ENCODE measurements at regions not wholly inside any gene's neighbourhood (a gene's known extent, or its start where the extent isn't known, plus 50 kb on each side); places are given as distances from the start of the nearest gene placed in this dataset.

DNA sequence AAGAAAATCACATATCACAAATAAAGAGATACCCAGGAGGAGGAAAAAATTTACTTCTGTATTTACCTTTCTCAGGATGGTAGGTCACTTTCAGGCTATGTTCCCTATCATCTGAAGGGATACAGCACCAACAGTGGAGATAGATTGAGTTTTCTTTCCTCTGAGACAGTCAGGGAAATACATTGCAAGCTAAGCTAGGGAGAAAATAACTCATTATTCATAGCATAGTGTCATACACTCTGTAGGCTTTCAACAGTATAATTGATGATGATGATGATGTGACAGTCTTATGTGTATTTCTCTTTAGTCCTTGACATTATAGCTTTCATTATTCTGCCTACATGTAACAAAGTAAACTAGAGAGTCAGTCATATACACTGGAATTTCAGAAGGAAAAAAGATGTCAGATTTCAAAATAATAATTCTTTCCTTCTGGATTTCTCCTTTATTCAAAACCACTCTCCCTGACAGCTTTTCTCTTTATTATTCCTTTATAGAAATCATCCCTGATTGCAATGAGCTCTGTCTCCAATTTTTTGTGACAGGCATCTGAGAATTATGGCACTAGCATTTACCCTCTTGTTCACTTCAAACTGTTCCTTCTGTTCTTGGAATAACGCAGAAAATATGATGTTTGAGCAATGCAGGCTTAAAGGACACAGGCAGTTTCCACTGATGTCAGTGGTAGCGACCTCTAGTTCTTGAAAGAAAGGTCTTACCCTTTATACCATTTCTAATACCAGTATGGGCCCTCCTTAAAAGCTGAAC lies 169.1 kb upstream of the EPHA5 start:
- intact Hi-C loops (cut with micrococcal nuclease) = no loop called here

DNA sequence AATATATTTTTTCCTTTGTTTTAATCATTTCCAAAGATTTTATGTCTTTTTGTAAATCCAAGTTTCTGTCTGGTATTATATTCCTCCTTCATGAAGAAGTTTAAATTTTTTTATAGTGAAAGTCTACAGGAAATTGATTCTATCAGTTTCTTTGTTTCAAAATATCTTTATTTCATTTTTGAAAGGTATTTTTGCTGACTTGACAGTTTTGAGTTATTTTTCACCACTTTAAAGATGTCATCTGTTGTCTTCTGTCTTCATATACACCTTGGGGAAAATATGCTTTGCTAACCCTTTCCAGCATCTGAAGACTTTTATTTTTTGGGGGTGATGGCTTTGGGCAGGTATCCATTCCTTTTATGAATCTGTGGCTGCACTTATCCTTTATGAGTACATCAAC lies 164.4 kb upstream of the EPHA5 start:
- intact Hi-C loops (cut with micrococcal nuclease) = no loop called here

DNA sequence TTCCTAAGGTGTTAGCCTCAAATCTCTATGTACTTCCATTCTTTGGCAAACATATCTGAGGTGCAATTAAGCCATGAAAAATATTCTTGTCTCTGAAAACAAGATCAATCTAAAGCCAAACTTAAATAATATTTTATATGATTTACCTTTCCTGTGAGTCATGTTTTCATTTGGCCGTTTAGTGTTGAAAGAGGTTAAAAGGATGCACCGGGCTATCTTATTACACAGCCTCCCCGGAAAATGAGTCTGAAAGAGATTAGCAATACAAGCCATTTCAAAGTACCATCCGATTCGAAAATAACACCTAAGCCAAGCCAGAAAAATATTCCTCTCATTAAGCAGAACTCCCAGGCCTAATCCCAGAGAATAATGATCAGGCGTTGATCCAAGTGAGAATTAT lies 161.5 kb upstream of the EPHA5 start:
- intact Hi-C loops (cut with micrococcal nuclease) = no loop called here

DNA sequence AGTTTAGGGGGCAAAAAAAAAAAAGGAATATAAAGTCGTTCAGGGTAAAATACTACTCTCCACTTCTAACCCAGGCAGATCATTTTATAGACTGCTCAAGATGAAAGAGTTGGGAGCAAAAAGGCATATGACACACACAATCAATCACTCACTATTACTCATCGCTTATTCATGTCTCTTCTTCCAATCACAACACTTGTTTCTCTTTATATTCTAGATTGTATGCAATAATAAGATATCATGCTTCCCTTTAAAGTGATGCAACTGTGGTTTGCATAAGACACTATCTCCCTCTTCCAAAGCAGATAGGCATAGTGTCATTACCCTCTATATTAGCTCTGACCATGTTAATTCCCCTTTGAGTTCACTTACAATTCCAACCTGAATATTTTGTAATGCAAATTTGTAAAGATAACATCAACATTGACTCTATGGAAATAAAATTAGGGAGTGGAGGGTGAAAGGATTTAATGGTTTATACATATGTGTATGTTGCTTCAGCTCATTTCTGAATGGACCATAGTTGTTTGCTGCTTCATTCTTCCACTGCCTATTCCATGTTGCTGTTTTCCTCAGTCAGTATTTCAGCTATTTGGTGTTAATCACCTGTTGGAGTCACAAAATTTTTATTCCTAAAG lies 154.9 kb upstream of the EPHA5 start:
- intact Hi-C loops (cut with micrococcal nuclease) = no loop called here

DNA sequence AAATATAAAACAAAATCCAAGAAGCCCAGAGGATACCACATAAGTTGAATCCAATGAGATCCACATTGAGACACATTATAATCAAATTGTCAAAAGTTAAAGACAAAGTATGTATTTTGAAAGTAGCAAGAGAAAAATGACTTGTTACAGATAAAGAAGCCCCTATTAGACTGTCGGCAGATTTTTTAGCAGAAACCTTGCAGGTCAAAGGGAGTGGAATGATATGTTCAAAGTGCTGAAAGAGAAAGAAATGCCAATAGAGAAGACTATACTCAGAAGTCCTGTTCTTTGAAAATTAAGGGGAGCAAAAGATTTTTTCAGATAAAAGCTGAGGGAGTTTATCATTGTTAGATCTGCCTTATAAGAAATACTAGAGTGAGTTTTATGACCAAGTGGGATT lies 148.9 kb upstream of the EPHA5 start:
- intact Hi-C loops (cut with micrococcal nuclease) = no loop called here

DNA sequence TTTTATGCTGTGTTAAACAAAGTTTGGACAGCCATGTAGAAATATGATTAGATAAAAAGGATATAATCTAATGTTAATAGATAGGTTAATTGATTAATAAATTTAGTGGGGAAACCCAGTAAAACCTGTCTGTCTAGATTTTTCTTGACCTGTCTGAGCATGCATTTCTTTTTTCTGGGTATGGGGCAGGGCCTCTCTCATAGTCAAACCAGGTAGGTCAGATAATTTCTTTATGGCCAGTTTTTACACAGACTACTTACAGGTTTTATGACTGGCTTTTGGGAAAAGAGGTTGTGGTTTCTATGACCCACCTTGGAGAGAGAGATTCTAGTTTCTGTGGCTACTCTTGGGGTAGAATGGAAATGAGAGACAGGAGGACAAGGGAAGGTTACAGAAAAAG lies 135.6 kb upstream of the EPHA5 start:
- intact Hi-C loops (cut with micrococcal nuclease) = no loop called here

DNA sequence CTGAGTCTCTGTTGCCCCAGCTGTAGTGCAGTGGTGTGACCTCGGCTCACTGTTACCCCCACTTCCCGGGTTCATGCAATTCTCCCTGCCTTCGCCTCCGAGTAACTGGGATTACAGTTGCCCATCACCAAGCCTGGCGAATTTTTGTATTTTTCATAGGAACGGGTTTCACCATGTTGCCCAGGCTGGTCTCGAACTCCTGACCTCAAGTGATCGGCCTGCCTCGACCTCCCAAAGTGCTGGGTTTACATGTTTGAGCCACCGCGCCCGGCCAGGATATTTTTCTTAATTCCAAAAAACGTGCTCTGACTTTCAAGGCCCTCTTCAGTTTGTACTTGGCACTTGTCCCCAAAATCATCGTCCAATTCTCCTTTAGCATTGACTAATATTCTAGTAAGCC lies 129.2 kb upstream of the EPHA5 start:
- intact Hi-C loops (cut with micrococcal nuclease) = no loop called here

DNA sequence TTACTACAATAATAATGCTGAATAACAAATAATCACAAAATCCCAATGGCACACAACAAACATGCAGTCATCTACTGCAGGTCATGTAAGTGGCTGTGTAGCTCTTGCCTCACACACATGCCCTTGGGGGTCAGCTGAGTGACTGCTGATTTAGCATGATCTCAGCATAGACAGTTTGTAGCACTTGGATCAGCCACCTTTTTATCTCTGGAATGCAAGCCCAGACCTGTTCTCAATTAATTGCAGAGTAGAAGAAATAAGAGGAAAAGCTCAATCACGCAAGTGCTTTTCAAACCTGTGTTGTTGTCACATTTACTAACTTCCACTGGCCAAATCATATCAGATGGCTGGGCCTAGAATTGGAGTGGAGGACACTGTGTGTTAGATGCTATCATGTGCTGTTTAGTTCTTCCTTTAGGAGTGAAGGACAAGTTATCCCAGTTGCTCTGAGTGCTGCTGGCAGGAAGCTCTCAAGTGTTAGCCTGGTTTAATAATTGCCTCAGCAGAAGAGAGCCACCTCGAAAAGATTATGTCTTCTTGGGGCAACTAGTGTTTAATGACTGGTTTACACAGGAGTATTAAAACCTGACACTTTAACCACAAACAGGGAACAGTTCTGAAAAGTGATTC lies 128.3 kb upstream of the EPHA5 start:
- intact Hi-C loops (cut with micrococcal nuclease) = no loop called here

DNA sequence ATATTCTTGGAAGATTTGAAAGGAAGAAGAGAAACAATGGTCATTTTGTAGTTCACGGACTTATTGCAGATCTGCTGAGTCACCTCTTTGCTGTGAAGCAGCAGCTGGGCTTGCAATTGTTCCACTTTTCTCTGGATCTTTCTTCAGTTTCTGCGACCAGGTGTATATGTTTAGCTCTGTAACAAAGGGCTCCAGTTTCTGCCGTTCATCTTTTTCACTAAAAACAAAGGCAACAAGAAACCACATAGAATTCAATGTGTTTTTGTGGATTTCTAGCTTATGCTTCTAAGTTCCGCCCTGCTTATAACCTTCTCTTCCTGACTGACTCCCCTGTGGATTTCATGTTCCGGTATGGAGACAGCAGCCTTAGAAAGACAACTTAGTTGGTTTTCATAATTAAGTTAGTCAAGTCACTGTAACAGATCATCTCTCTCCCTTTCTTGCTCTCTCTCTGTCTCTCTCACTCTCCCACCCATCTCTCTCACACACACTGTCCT lies 121.6 kb upstream of the EPHA5 start:
- intact Hi-C loops (cut with micrococcal nuclease) = no loop called here

DNA sequence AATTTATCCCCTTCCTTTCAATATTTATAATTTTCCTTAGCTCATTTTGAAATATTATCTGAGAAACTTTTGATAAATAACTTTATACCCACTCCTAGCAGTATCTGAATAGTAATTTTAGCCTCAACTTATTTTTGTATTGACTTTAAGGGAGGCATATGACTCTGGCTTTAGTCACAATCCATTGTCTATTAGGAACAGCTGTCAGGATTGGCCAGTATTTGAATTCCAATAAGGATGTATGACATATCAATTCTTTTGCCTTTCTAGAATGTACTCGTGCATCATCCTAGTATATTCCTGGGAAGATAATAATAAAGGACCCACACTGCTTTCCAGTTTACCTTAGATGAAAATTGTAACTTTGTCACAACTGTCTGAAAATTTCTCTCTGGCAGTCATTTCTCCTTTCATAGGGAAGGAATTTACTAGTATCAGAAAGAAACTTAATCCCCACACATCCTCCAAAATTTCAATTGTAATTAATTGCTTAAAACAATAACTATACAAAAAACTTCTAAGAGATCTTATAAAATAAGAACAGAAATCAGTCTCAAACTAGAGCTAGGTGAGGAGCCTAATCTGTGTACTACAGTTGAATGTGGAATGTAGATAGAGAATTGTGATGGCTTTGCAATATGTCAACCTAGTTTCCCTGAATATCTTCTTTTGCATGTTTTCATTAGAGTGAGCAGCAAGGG lies 121.0 kb upstream of the EPHA5 start:
- intact Hi-C loops (cut with micrococcal nuclease) = no loop called here

DNA sequence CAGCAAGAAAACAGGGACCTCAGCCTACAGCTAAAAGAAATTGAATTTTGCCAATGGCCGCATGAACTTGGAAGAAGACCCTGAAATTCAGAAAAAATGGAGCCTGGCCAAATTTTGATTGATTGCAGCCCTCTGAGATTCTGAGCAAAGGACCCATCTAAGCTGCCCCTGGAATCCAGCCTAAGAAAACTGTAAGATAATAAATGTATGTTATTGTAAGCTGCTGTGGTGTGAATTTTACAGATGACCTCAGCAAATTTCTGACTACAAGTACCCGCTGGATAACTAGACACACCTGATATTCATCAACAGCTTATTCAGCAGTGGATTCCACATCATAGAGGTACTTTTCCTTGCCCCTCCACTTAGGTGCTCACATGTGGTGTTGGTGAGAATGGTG lies 119.5 kb upstream of the EPHA5 start:
- intact Hi-C loops (cut with micrococcal nuclease) = no loop called here

DNA sequence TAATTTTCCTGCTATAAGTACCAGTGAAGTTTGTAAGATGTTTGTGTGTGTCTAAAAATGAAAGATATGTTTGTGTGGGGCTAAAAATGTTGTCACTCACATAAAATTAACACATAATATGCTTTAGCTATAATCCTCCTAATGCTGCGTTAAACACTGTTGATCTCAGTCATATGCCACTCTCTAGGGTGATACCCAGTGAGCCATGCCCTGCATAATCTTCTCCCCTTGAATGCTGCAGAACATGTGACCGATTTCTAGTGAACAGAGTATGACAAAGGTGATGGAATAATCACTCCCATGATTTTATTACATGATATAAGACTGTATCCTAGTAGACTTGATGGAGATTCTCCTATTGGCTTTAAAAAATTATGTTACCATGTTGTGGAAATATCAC lies 119.1 kb upstream of the EPHA5 start:
- intact Hi-C loops (cut with micrococcal nuclease) = no loop called here

DNA sequence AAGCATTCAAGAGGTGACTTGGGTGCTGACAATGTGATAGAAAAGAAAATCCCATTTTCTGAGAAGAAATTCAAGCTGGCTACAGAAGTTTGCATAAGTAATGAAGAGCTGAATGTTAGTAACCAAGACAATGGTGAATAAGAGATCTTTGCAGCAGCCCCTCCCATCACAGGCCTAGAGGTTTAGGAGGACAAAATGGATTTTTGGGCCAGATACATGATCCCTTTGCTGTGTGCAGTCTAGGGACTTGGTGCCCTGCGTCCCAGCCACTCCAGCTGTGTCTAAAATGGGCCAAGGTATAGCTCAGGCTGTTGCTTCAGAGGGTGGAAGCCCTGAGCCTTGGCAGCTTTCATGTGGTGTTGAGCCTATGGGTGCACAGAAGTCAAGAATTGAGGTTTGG lies 107.0 kb upstream of the EPHA5 start:
- intact Hi-C loops (cut with micrococcal nuclease) = no loop called here

DNA sequence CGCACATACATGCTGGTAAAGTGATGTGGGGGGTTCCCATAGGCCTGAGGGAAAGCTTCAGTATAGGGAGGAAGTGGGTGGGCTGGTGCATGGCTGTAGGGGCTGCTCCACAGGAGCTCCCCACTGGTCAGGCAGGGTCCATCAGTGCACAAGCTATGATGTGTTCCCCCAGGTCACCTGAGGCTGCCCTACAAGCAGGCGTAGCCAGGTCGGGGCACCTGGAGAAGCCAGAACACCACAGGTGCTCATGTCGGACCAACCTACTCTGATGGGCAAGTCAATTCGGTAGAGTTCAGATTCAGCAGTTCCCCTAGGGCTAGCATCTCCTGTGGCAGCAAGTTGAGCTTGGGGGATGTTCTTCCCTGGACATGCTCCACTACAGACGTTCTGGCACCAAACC lies 103.3 kb upstream of the EPHA5 start:
- intact Hi-C loops (cut with micrococcal nuclease) = no loop called here

DNA sequence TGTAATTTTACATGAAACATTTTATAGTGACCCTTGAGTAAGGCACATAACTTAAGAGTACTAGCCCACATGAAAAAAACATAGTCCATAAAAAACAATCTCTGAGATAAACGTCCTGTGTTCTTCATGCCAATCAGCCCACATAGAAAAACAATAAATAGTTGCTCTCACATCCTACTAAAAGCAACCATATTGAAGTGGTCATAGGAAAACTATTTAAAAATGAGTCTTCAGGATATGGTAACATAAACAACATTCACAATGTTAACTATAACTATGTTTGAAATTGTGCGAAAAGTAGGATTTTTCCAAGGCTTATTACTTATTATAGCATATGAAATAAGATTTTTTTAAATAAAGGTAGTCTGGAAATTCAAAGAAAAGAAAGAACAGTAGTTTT lies 77.1 kb upstream of the EPHA5 start:
- intact Hi-C loops (cut with micrococcal nuclease) = no loop called here

DNA sequence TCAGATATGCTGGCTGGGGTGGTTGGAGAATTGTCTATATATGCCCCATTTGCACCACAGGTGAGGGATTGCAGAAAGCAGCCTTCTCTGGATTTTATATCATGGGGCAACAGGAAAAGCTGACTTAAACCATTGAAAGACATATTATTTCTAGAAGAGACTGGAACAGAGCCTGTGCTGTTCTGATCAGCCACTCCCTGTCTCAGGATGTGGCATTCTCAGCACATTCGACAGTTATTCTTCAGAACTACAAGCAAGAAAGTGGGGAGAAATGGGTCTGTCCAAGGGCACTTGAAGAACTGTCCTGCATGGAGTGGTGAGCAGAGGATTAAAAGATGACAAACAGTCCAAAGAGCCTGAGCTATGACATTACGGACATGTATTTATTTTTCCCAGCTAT lies 67.8 kb upstream of the EPHA5 start:
- intact Hi-C loops (cut with micrococcal nuclease) = no loop called here

DNA sequence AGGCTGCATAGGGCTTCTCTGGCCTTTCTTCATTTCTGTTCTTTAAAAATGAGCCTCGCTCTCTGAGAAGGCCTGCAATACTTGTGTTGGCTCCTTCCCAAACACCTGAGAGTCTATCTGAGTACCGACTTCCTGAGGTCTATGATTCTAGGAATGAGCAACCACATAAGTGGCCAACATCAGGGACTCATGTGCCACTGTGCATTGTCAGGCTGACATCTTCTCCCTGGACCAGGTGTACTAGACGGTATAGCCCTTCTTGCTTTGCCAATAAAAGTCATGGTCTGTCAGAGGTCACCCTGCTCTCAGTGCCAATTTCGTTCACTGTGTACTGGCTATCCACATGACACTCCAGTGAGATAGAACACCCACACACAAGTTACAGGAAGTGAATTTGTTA lies 67.4 kb upstream of the EPHA5 start:
- intact Hi-C loops (cut with micrococcal nuclease) = no loop called here

DNA sequence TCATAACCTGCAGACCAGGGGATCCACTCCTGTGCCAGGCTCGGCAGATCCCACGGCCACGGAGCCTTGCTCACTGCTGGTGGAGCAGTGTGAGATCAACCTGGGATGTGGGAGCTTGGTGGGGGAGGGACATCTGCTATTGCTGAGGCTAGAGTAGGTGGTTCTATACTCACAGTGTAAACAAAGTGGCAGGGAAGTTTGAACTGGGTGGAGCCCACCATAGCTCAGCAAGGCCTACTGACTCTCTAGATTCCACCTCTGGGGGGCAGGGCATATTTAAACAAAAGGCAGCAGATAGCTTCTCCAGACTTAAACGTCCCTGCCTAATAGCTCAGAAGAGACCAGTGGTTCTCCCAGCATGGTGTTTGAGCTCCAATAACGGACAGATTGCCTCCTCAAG lies 54.7 kb upstream of the EPHA5 start:
- intact Hi-C loops (cut with micrococcal nuclease) = no loop called here
